Activated T-cell treated with anti-CD3 and anti-CD28 coated beads, Interleukin-2, amount 50 U/mL, for 72 hours (primary cell): ENCODE measurements at regions not wholly inside any gene's neighbourhood (a gene's known extent, or its start where the extent isn't known, plus 50 kb on each side); places are given as distances from the start of the nearest gene placed in this dataset.

Experiments used
- ATAC-seq, 2 donors: fragments of 150-1000 bp; cut with Tn5 transposase; replicated peaks in 1 of 2; 2 replicates each; pipeline ENCODE4 v1.10.0; 2021; ENCODE audit warnings: moderate library complexity in 2 of 2, mild to moderate bottlenecking in 1 of 2
- DNase-seq, 2 donors: peaks; one replicate each; pipeline ENCODE4 v3.0.0; 2021 to 2022; ENCODE audit warnings: mixed read lengths in 1 of 2
- H3K27ac Mint-ChIP-seq: one replicate; pipeline ENCODE4 v1.8.0; 2022; ENCODE audit warnings: mild to moderate bottlenecking, moderate library complexity, mixed read lengths
- H3K27me3 Mint-ChIP-seq: one replicate; pipeline ENCODE4 v1.8.0; 2022; ENCODE audit warnings: low read depth, mixed read lengths
- H3K36me3 Mint-ChIP-seq, 2 donors: one replicate each; pipeline ENCODE4 v1.8.0; 2022; ENCODE audit warnings: mixed read lengths in 2 of 2, mild to moderate bottlenecking in 1 of 2; ENCODE audit not compliant: insufficient read depth in 2 of 2
- H3K4me1 Mint-ChIP-seq: one replicate; pipeline ENCODE4 v1.8.0; 2022; ENCODE audit warnings: low read depth, mixed read lengths
- H3K4me3 Mint-ChIP-seq, 2 donors: one replicate each; pipeline ENCODE4 v1.8.0; 2022; ENCODE audit warnings: mild to moderate bottlenecking in 2 of 2, mixed read lengths in 2 of 2, moderate library complexity in 2 of 2
- H3K9me3 Mint-ChIP-seq, 2 donors: one replicate each; pipeline ENCODE4 v1.8.0; 2022; ENCODE audit warnings: mixed read lengths in 2 of 2

GRCh38 chr18:27595113-27595838 lies 410.2 kb upstream of the CHST9 start:
- Mint-ChIP-seq H3K4me3 (no peak overlapping the region), H3K27ac (no peak overlapping the region), H3K36me3 (no peaks in the 10 kb centered on the region), H3K9me3 (peaks cover 3% of the 10 kb centered on the region in 2 donors), H3K4me1 (no peaks in the 10 kb centered on the region), H3K27me3 (no peaks in the 10 kb centered on the region)
- no peak for ATAC-seq
- DNase-seq = no peak

GRCh38 chr18:27585602-27586173 lies 400.6 kb upstream of the CHST9 start:
- Mint-ChIP-seq H3K4me1 (no peaks in the 10 kb centered on the region), H3K36me3 (no peaks in the 10 kb centered on the region), H3K27me3 (no peaks in the 10 kb centered on the region), H3K27ac (no peak overlapping the region), H3K4me3 (no peak overlapping the region), H3K9me3 (peaks cover 0 to 6% of the 10 kb centered on the region in 2 donors)
- DNase-seq (no peak), ATAC-seq (no peak)

- H3K27me3 Mint-ChIP-seq = no peaks in the 10 kb centered on the region
- peaks cover 0 to 6% of the 10 kb centered on the region in 2 donors for H3K9me3 Mint-ChIP-seq
Measured at GRCh38 chr18:27583466-27583865, 398.4 kb upstream of the CHST9 start.

GRCh38 chr18:27582760-27583412 lies 397.8 kb upstream of the CHST9 start:
- H3K27ac Mint-ChIP-seq = no peak overlapping the region
- peaks cover 0 to 6% of the 10 kb centered on the region in 2 donors for H3K9me3 Mint-ChIP-seq
- no peak for ATAC-seq
- H3K36me3 Mint-ChIP-seq = no peaks in the 10 kb centered on the region
- H3K27me3 Mint-ChIP-seq = no peaks in the 10 kb centered on the region
- no peak for DNase-seq
- H3K4me1 Mint-ChIP-seq = no peaks in the 10 kb centered on the region
- H3K4me3 Mint-ChIP-seq = no peak overlapping the region

More at GRCh38 chr18:27583466-27583865, 398.4 kb upstream of the CHST9 start:
- H3K4me3 Mint-ChIP-seq = no peak overlapping the region
- no peak overlapping the region for H3K27ac Mint-ChIP-seq
- H3K4me1 Mint-ChIP-seq = no peaks in the 10 kb centered on the region
- H3K36me3 Mint-ChIP-seq = no peaks in the 10 kb centered on the region
- DNase-seq = no peak
- no peak for ATAC-seq

GRCh38 chr18:27581296-27581904 lies 396.3 kb upstream of the CHST9 start:
- Mint-ChIP-seq H3K27me3 (no peaks in the 10 kb centered on the region), H3K27ac (no peak overlapping the region), H3K4me3 (no peak overlapping the region), H3K4me1 (no peaks in the 10 kb centered on the region), H3K9me3 (peaks cover 0 to 6% of the 10 kb centered on the region in 2 donors), H3K36me3 (no peaks in the 10 kb centered on the region)
- ATAC-seq (no peak), DNase-seq (no peak)

- Mint-ChIP-seq H3K36me3 (no peaks in the 10 kb centered on the region), H3K27me3 (no peaks in the 10 kb centered on the region), H3K27ac (no peak overlapping the region), H3K4me1 (no peaks in the 10 kb centered on the region), H3K4me3 (no peak overlapping the region), H3K9me3 (peaks cover 0 to 6% of the 10 kb centered on the region in 2 donors)
- no peak for ATAC-seq
- DNase-seq = no peak
Measured at GRCh38 chr18:27579364-27579763, 394.3 kb upstream of the CHST9 start.

GRCh38 chr18:27577752-27578151 lies 392.6 kb upstream of the CHST9 start:
- H3K4me1 Mint-ChIP-seq = no peaks in the 10 kb centered on the region
- ATAC-seq = no peak
- H3K27me3 Mint-ChIP-seq = no peaks in the 10 kb centered on the region
- H3K27ac Mint-ChIP-seq = no peak overlapping the region
- H3K36me3 Mint-ChIP-seq = no peaks in the 10 kb centered on the region
- peaks cover 0 to 5% of the 10 kb centered on the region in 2 donors for H3K9me3 Mint-ChIP-seq
- no peak overlapping the region for H3K4me3 Mint-ChIP-seq
- no peak for DNase-seq

- no peaks in the 10 kb centered on the region for H3K27me3 Mint-ChIP-seq
- no peaks in the 10 kb centered on the region for H3K36me3 Mint-ChIP-seq
- ATAC-seq = no peak
- DNase-seq = no peak
- peaks cover 0 to 4% of the 10 kb centered on the region in 2 donors for H3K9me3 Mint-ChIP-seq
- no peaks in the 10 kb centered on the region for H3K4me1 Mint-ChIP-seq
- no peak overlapping the region for H3K27ac Mint-ChIP-seq
- H3K4me3 Mint-ChIP-seq = no peak overlapping the region
Measured at GRCh38 chr18:27577265-27577664, 392.2 kb upstream of the CHST9 start.

GRCh38 chr18:27567434-27567833 lies 382.3 kb upstream of the CHST9 start:
- ATAC-seq (no peak), DNase-seq (no peak)
- H3K9me3 Mint-ChIP-seq = peaks cover 3 to 9% of the 10 kb centered on the region in 2 donors
- H3K27me3 Mint-ChIP-seq = no peaks in the 10 kb centered on the region
- H3K4me1 Mint-ChIP-seq = no peaks in the 10 kb centered on the region
- H3K36me3 Mint-ChIP-seq = peaks cover 2 to 3% of the 10 kb centered on the region in 2 donors
- H3K4me3 Mint-ChIP-seq = no peak overlapping the region
- no peak overlapping the region for H3K27ac Mint-ChIP-seq

- no peak overlapping the region for H3K27ac Mint-ChIP-seq
- peaks cover 3 to 6% of the 10 kb centered on the region in 2 donors for H3K9me3 Mint-ChIP-seq
- no peaks in the 10 kb centered on the region for H3K4me1 Mint-ChIP-seq
- no peaks in the 10 kb centered on the region for H3K27me3 Mint-ChIP-seq
- ATAC-seq (no peak), DNase-seq (no peak)
- no peak overlapping the region for H3K4me3 Mint-ChIP-seq
- H3K36me3 Mint-ChIP-seq = peaks cover 2 to 3% of the 10 kb centered on the region in 2 donors
Measured at GRCh38 chr18:27564066-27564465, 379.0 kb upstream of the CHST9 start.

- no peak overlapping the region for H3K27ac Mint-ChIP-seq
- DNase-seq (no peak), ATAC-seq (no peak)
- H3K4me3 Mint-ChIP-seq = no peak overlapping the region
- no peaks in the 10 kb centered on the region for H3K27me3 Mint-ChIP-seq
- peaks cover 0 to 3% of the 10 kb centered on the region in 2 donors for H3K36me3 Mint-ChIP-seq
- H3K4me1 Mint-ChIP-seq = no peaks in the 10 kb centered on the region
- peaks cover 11 to 17% of the 10 kb centered on the region in 2 donors for H3K9me3 Mint-ChIP-seq
Measured at GRCh38 chr18:27558388-27559155, 373.5 kb upstream of the CHST9 start.

GRCh38 chr18:27556741-27557140 lies 371.6 kb upstream of the CHST9 start:
- H3K4me3 Mint-ChIP-seq = no peak overlapping the region
- no peak for DNase-seq
- no peak for ATAC-seq
- no peaks in the 10 kb centered on the region for H3K36me3 Mint-ChIP-seq
- no peak overlapping the region for H3K27ac Mint-ChIP-seq
- H3K4me1 Mint-ChIP-seq = no peaks in the 10 kb centered on the region
- no peaks in the 10 kb centered on the region for H3K27me3 Mint-ChIP-seq
- H3K9me3 Mint-ChIP-seq = peaks cover 8 to 12% of the 10 kb centered on the region in 2 donors
